Astrocyte of the cerebellum (primary cell): ENCODE measurements at regions not wholly inside any gene's neighbourhood (a gene's known extent, or its start where the extent isn't known, plus 50 kb on each side); places are given as distances from the start of the nearest gene placed in this dataset.

ENCODE experiments used
- DNase-seq: peaks from one replicate; pipeline ENCODE4 v3.0.0-alpha.2; 2011; ENCODE audit warnings: low read depth
- H3K4me3 ChIP-seq: 2 replicates; pipeline ENCODE4 v1.5.1; 2011; ENCODE audit warnings: mild to moderate bottlenecking, low read depth, low read length, moderate library complexity
- in situ Hi-C: cut with HindIII; loops from 2 replicates; pipeline ENCODE4 v1.10.0; 2017; ENCODE audit warnings: low sequenced_read_pairs
- TF ChIP-seq, protein P1 (sequence below): IDR thresholded peaks from 2 replicates; pipeline ENCODE4 v1.5.1; 2012; ENCODE audit warnings: low read length, low read depth, moderate library complexity, mild to moderate bottlenecking; ENCODE audit errors: missing control alignments

DNA sequence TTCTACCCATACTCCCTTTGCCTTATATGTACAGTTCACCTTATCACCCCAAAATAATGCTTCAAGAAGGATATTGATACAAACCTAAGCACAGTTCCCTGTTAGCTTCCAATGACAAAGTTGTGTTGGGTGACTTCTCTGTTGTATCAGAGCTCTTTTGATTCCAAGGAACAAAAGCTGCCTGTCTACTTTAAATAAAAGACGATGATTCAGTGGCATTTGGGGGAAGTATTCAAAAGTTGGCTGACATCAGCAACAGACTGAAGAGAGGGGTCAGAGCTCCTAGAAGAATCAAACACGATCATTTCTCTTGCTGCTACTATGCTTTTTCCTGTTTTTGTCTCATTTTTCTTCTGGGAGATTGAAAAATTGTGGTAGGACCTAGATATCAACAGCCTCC is 69.4 kb upstream of the CA10 start:
- TF ChIP-seq, protein P1, sequence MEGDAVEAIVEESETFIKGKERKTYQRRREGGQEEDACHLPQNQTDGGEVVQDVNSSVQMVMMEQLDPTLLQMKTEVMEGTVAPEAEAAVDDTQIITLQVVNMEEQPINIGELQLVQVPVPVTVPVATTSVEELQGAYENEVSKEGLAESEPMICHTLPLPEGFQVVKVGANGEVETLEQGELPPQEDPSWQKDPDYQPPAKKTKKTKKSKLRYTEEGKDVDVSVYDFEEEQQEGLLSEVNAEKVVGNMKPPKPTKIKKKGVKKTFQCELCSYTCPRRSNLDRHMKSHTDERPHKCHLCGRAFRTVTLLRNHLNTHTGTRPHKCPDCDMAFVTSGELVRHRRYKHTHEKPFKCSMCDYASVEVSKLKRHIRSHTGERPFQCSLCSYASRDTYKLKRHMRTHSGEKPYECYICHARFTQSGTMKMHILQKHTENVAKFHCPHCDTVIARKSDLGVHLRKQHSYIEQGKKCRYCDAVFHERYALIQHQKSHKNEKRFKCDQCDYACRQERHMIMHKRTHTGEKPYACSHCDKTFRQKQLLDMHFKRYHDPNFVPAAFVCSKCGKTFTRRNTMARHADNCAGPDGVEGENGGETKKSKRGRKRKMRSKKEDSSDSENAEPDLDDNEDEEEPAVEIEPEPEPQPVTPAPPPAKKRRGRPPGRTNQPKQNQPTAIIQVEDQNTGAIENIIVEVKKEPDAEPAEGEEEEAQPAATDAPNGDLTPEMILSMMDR, result no peak
- in situ Hi-C loops, result no loop called here
- H3K4me3 ChIP-seq, result no peak overlapping the region
- DNase-seq, result no peak

DNA sequence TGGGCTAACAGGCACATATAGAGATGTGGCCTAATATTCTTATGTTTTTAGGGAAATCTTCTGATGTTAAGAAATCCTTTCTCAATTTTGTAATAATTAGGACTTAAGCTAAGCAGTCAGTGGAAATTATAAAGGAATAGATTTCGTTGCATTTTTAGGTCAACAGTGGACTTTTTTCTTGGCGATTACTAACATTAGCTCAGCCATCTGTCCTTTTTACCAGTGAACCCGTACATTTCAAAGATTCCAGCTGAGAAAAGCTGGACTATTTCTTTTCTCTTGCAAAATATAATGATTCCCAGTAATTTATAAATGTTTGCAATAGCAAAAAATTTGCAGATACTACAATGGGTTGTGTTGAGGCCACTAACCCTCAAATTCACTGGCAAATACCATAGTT is 54.9 kb upstream of the CA10 start:
- no peak overlapping the region for H3K4me3 ChIP-seq
- in situ Hi-C loops, result no loop called here
- DNase-seq, result no peak
- TF ChIP-seq, protein P1, result no peak

DNA sequence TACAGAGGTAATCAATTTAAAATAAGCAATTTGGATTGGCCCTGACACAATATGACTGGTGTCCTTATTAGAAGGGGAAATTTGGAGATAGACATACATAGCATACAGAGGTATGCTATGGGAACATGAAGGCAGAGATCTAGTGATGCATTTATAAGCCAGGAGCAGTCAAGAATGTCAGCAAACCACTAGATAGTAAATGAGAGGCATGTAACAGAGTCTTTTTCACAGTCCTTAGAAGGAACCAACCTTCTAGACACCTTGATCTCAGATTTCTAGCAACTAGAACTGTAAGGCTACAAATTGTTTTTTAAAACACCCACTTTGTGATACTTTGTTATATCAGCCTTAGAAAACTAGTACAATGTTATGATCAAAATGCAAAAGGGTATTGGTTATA is 54.3 kb upstream of the CA10 start:
- no peak overlapping the region for H3K4me3 ChIP-seq
- in situ Hi-C loops, result no loop called here
- no peak for DNase-seq
- TF ChIP-seq, protein P1, result no peak

DNA sequence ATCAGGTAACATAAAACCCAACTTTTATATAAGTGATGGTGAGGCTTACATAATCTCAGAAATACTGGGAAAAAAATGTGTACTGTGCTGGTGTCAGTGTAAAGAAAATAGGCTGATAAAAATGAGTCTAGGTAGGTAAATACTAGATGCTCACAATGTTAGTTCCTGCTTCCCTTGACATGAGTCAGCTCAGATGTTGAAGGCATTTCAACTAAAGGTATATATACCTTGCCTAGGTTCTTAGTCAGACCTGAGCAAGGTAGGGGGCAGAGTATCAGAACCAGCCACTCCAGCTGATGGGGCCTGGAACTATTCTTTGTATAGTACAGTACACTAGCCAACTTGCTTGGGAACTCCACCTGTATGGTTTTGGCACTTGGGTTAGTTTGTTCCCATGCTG is 51.0 kb upstream of the CA10 start:
- no peak overlapping the region for H3K4me3 ChIP-seq
- in situ Hi-C loops, result no loop called here
- TF ChIP-seq, protein P1, result no peak
- no peak for DNase-seq
